IMR-90 (cell line): ENCODE measurements at regions not wholly inside any gene's neighbourhood (a gene's known extent, or its start where the extent isn't known, plus 50 kb on each side); places are given as distances from the start of the nearest gene placed in this dataset.

ENCODE experiments used
- BHLHE40 ChIP-seq: fragments of 150-350 bp; IDR thresholded peaks from 2 replicates; pipeline ENCODE4 v1.6.1; 2016; ENCODE audit warnings: mild to moderate bottlenecking, low read depth, low read length
- CTCF ChIP-seq: conservative IDR thresholded peaks from 2 replicates; pipeline ENCODE4 v1.5.1; 2012; ENCODE audit warnings: mild to moderate bottlenecking, low read depth, low read length, improper control_type of control experiment
- MAFK ChIP-seq: IDR thresholded peaks from 2 replicates; pipeline ENCODE4 v1.6.1; 2012; ENCODE audit warnings: low read depth, low read length, improper control_type of control experiment
- MXI1 ChIP-seq: IDR thresholded peaks from 2 replicates; pipeline ENCODE4 v1.6.1; 2012; ENCODE audit warnings: low read depth, mild to moderate bottlenecking, low read length, moderate library complexity, borderline replicate concordance
- POLR2A ChIP-seq: IDR thresholded peaks from 2 replicates; pipeline ENCODE4 v1.6.1; 2012; ENCODE audit warnings: mild to moderate bottlenecking, low read depth, low read length
- RCOR1 ChIP-seq: IDR thresholded peaks from 2 replicates; pipeline ENCODE4 v1.6.1; 2012; ENCODE audit warnings: mild to moderate bottlenecking, low read length, improper control_type of control experiment; ENCODE audit not compliant: insufficient replicate concordance
- SMC3 ChIP-seq: fragments of 150-350 bp; IDR thresholded peaks from 2 replicates; pipeline ENCODE4 v1.6.1; 2016; ENCODE audit warnings: low read depth, mild to moderate bottlenecking, antibody characterized with exemption, low read length, moderate library complexity
- USF2 ChIP-seq: fragments of 150-350 bp; IDR thresholded peaks from 2 replicates; pipeline ENCODE4 v1.6.1; 2017; ENCODE audit warnings: mild to moderate bottlenecking, antibody characterized with exemption, low read length, low read depth

DNA sequence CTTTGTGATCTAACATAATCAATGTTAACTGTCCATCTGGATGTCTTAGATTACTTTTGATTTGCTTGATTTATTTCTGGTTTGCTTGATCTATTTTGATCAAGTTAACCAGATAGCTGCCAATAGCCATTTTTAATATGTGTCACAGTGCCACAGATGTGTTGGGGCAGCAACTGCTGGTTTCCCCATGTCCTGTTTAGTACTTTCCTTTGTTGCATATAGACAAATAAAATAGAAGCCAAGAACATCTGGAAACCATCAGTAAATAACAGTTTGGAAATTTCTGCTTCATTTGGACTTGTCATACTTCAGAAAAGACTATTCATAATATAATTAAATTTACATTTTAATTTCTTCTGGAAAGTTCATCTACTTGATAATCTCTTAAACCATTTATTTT lies 145.6 kb upstream of the C21orf91 start:
- TF ChIP-seq CTCF (no peak), USF2 (no peak), POLR2A (no peak), MAFK (no peak), RCOR1 (no peak), BHLHE40 (no peak), SMC3 (no peak), MXI1 (no peak)
